ENCODE measurements at regions not wholly inside any gene's neighbourhood (a gene's known extent, or its start where the extent isn't known, plus 50 kb on each side); places are given as distances from the start of the nearest gene placed in this dataset.
"Not testable (repeated sequence)": the region's sequence is repeated elsewhere in the genome, so short reads cannot be mapped to it uniquely, and the experiment has no call there.

DNA sequence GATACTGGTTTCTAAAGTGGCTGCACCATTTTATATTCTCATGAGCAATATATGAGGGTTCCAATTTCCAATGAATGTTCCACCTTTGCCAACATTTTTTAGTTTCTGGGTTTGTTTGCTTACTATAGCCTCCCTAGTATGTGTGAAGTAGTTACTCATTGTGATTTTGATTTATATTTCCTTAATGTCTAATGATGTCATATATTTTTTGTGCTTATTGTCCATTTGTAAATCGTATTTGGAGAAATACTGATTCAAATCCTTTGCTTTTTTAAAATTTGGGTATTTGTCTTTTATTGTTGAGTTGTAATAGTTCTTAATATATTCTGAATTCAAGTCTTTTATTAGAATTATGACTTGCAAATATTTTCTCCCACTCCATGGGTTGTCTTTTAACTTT, 161.0 kb upstream of the C11orf58 start:
- Histone ChIP-seq H3K14ac (ENCODE audit: insufficient read depth, low read length) (no peak overlapping the region), H3K18ac (ENCODE audit: insufficient read length, low read depth, low read length) (no peak overlapping the region), H3K4me2 (ENCODE audit: insufficient read depth, insufficient read length, low read length) (no peak overlapping the region), H3K27me3 (ENCODE audit: insufficient read depth, low read length) (no peaks in the 10 kb centered on the region), H4K91ac (ENCODE audit: insufficient read length, low read depth, low read length) (no peak overlapping the region), H3K79me1 (ENCODE audit: insufficient read depth, low read depth, low read length, poor library complexity, severe bottlenecking) (no peaks in the 10 kb centered on the region), H3K27ac (ENCODE audit: insufficient read length, low read depth, low read length) (no peak overlapping the region), H3K4ac (ENCODE audit: low read depth, low read length) (no peak overlapping the region), H3T11ph (ENCODE audit: low read length) (no peak overlapping the region), H4K8ac (replicated peaks; ENCODE audit: insufficient read length, low read depth, low read length) (no peak overlapping the region), H3K9ac (ENCODE audit: extremely low read depth, insufficient read length, low read length) (no peak overlapping the region), H3K79me2 (ENCODE audit: insufficient read depth, low read length) (no peaks in the 10 kb centered on the region), H3K23ac (ENCODE audit: insufficient read length, low read depth, low read length) (no peak overlapping the region), H4K5ac (ENCODE audit: insufficient read length, low read depth, low read length) (no peak overlapping the region), H3K23me2 (ENCODE audit: insufficient read length, low read depth, low read length, poor library complexity, severe bottlenecking) (no peaks in the 10 kb centered on the region), H2BK15ac (ENCODE audit: low read depth, low read length) (no peak overlapping the region), H3K56ac (ENCODE audit: insufficient read length, low read depth, low read length) (no peak overlapping the region), H2AFZ (ENCODE audit: low read length) (no peak overlapping the region), H4K20me1 (ENCODE audit: control insufficient read depth, insufficient read depth, insufficient read length) (no peaks in the 10 kb centered on the region), H2BK20ac (ENCODE audit: low read depth, low read length, poor library complexity, severe bottlenecking) (no peak overlapping the region), H2BK5ac (ENCODE audit: insufficient read length, low read length) (no peak overlapping the region), H2BK12ac (ENCODE audit: insufficient read length, low read depth, low read length) (no peak overlapping the region), H3K9me3 (ENCODE audit: control insufficient read depth, low read depth, low read length) (no peaks in the 10 kb centered on the region), H2BK120ac (ENCODE audit: low read depth, low read length, poor library complexity, severe bottlenecking) (no peak overlapping the region), H2AK5ac (ENCODE audit: insufficient read length, low read length) (no peak overlapping the region), H3K4me1 (ENCODE audit: insufficient read depth, low read length) (no peaks in the 10 kb centered on the region)
- Mint-ChIP-seq H3K4me3 (no peak overlapping the region), H3K4me1 (no peaks in the 10 kb centered on the region), H3K27ac (no peak overlapping the region), H3K36me3 (ENCODE audit: insufficient read depth in 1 of 3, low read depth in 3 of 3) (no peaks in the 10 kb centered on the region), H3K27me3 (ENCODE audit: low read depth) (peaks cover 5% of the 10 kb centered on the region), H3K9me3 (no peaks in the 10 kb centered on the region; a peak in 1 of 5 replicates)
- WGBS (ENCODE audit: extremely low coverage, insufficient read length, low lambda C conversion rate): no CpG with 5 or more reads among the region's 1 CpG
- TF ChIP-seq, protein P1, sequence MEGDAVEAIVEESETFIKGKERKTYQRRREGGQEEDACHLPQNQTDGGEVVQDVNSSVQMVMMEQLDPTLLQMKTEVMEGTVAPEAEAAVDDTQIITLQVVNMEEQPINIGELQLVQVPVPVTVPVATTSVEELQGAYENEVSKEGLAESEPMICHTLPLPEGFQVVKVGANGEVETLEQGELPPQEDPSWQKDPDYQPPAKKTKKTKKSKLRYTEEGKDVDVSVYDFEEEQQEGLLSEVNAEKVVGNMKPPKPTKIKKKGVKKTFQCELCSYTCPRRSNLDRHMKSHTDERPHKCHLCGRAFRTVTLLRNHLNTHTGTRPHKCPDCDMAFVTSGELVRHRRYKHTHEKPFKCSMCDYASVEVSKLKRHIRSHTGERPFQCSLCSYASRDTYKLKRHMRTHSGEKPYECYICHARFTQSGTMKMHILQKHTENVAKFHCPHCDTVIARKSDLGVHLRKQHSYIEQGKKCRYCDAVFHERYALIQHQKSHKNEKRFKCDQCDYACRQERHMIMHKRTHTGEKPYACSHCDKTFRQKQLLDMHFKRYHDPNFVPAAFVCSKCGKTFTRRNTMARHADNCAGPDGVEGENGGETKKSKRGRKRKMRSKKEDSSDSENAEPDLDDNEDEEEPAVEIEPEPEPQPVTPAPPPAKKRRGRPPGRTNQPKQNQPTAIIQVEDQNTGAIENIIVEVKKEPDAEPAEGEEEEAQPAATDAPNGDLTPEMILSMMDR (conservative IDR thresholded peaks at IDR 0.05): no peak
- no peak for DNase-seq

GRCh38 chr11:16574889-16575288, 163.6 kb upstream of the C11orf58 start:
- not testable (repeated sequence) for H4K8ac ChIP-seq (replicated peaks; ENCODE audit: insufficient read length, low read depth, low read length); H3K4me3 Mint-ChIP-seq; H2BK20ac ChIP-seq (ENCODE audit: low read depth, low read length, poor library complexity, severe bottlenecking); H3K79me1 ChIP-seq (ENCODE audit: insufficient read depth, low read depth, low read length, poor library complexity, severe bottlenecking); H3K4me1 ChIP-seq (ENCODE audit: insufficient read depth, low read length); H3K9me3 Mint-ChIP-seq; H3K14ac ChIP-seq (ENCODE audit: insufficient read depth, low read length); H3K4me1 Mint-ChIP-seq; DNase-seq; H2AK5ac ChIP-seq (ENCODE audit: insufficient read length, low read length); H3K79me2 ChIP-seq (ENCODE audit: insufficient read depth, low read length); H2BK120ac ChIP-seq (ENCODE audit: low read depth, low read length, poor library complexity, severe bottlenecking); H2BK5ac ChIP-seq (ENCODE audit: insufficient read length, low read length); H3K4ac ChIP-seq (ENCODE audit: low read depth, low read length); H3K9me3 ChIP-seq (ENCODE audit: control insufficient read depth, low read depth, low read length); H3K27ac Mint-ChIP-seq; H3K23ac ChIP-seq (ENCODE audit: insufficient read length, low read depth, low read length); H2BK15ac ChIP-seq (ENCODE audit: low read depth, low read length); H3K56ac ChIP-seq (ENCODE audit: insufficient read length, low read depth, low read length); H3K4me2 ChIP-seq (ENCODE audit: insufficient read depth, insufficient read length, low read length); H3K27me3 Mint-ChIP-seq (ENCODE audit: low read depth); H3K23me2 ChIP-seq (ENCODE audit: insufficient read length, low read depth, low read length, poor library complexity, severe bottlenecking); H2BK12ac ChIP-seq (ENCODE audit: insufficient read length, low read depth, low read length); H4K20me1 ChIP-seq (ENCODE audit: control insufficient read depth, insufficient read depth, insufficient read length); H2AFZ ChIP-seq (ENCODE audit: low read length); H3K27ac ChIP-seq (ENCODE audit: insufficient read length, low read depth, low read length); H4K91ac ChIP-seq (ENCODE audit: insufficient read length, low read depth, low read length); H3K36me3 Mint-ChIP-seq (ENCODE audit: insufficient read depth in 1 of 3, low read depth in 3 of 3); H3K27me3 ChIP-seq (ENCODE audit: insufficient read depth, low read length); H3K18ac ChIP-seq (ENCODE audit: insufficient read length, low read depth, low read length); H3K9ac ChIP-seq (ENCODE audit: extremely low read depth, insufficient read length, low read length); H3T11ph ChIP-seq (ENCODE audit: low read length); H4K5ac ChIP-seq (ENCODE audit: insufficient read length, low read depth, low read length)
- no CpG with 5 or more reads among the region's 2 CpGs for WGBS (ENCODE audit: extremely low coverage, insufficient read length, low lambda C conversion rate)

All from H9 (cell line).